ENCODE measurements at regions not wholly inside any gene's neighbourhood (a gene's known extent, or its start where the extent isn't known, plus 50 kb on each side); places are given as distances from the start of the nearest gene placed in this dataset.

GRCh38 chr5:27516437-27516836, 478.1 kb upstream of the CDH9 start:
- no peaks in the 10 kb centered on the region for H3K36me3 ChIP-seq (ENCODE audit: insufficient read depth, low read length)
- BruUV-seq (replicated peaks): no TSS peak
- no peaks in the 10 kb centered on the region for H3K4me1 ChIP-seq (ENCODE audit: insufficient read depth, low read length, poor library complexity, severe bottlenecking)
- intact Hi-C loops (cut with micrococcal nuclease; ENCODE audit: unreplicated experiment): no loop called here
- TF ChIP-seq EZH2phosphoT487 (IDR thresholded peaks at IDR 0.05; ENCODE audit: borderline replicate concordance, low read depth, low read length) (no peak), CTCF (conservative IDR thresholded peaks at IDR 0.05; ENCODE audit: low read length) (no peak)
- CTCF ChIA-PET (ENCODE audit: unreplicated experiment): no interaction called here
- H2AFZ ChIP-seq (ENCODE audit: low read length): no peak overlapping the region
- no peak overlapping the region for H3K4me2 ChIP-seq (ENCODE audit: low read length)
- H3K27ac ChIP-seq (ENCODE audit: low read depth, low read length, poor library complexity, severe bottlenecking): no peak overlapping the region
- no peaks in the 10 kb centered on the region for H3K9me3 ChIP-seq (ENCODE audit: low read length)
- no peaks in the 10 kb centered on the region for H3K9me2 ChIP-seq (ENCODE audit: insufficient read depth, low read length)
- H4K20me1 ChIP-seq (ENCODE audit: insufficient read depth, low read length): no peaks in the 10 kb centered on the region
- H3K4me3 ChIP-seq (ENCODE audit: low read depth, low read length, poor library complexity, severe bottlenecking): no peak overlapping the region
- no peak for DNase-seq (ENCODE audit: low spot score)
- POLR2A ChIA-PET: no interaction called here
- H3K79me2 ChIP-seq (ENCODE audit: insufficient read depth, low read depth, low read length): no peaks in the 10 kb centered on the region

- CTCF ChIA-PET (ENCODE audit: unreplicated experiment): no interaction called here
- H3K4me1 ChIP-seq (ENCODE audit: insufficient read depth, low read length, poor library complexity, severe bottlenecking): no peaks in the 10 kb centered on the region
- H3K9me2 ChIP-seq (ENCODE audit: insufficient read depth, low read length): no peaks in the 10 kb centered on the region
- H4K20me1 ChIP-seq (ENCODE audit: insufficient read depth, low read length): no peaks in the 10 kb centered on the region
- TF ChIP-seq EZH2phosphoT487 (IDR thresholded peaks at IDR 0.05; ENCODE audit: borderline replicate concordance, low read depth, low read length): no peak
- no peak for TF ChIP-seq CTCF (conservative IDR thresholded peaks at IDR 0.05; ENCODE audit: low read length)
- H3K79me2 ChIP-seq (ENCODE audit: insufficient read depth, low read depth, low read length): no peaks in the 10 kb centered on the region
- BruUV-seq (replicated peaks): no TSS peak
- no peak overlapping the region for H2AFZ ChIP-seq (ENCODE audit: low read length)
- H3K27ac ChIP-seq (ENCODE audit: low read depth, low read length, poor library complexity, severe bottlenecking): no peak overlapping the region
- POLR2A ChIA-PET: interaction anchor here (1.0 kb wide), 1 partner anchor 14 kb away, joined by 3 read pairs; no protein-coding TSS in a partner anchor
- intact Hi-C loops (cut with micrococcal nuclease; ENCODE audit: unreplicated experiment): no loop called here
- DNase-seq (ENCODE audit: low spot score): no peak
- no peak overlapping the region for H3K4me3 ChIP-seq (ENCODE audit: low read depth, low read length, poor library complexity, severe bottlenecking)
- H3K36me3 ChIP-seq (ENCODE audit: insufficient read depth, low read length): no peaks in the 10 kb centered on the region
- peaks cover 9% of the 10 kb centered on the region for H3K9me3 ChIP-seq (ENCODE audit: low read length)
- no peak overlapping the region for H3K4me2 ChIP-seq (ENCODE audit: low read length)
Measured at GRCh38 chr5:27511061-27511460, 472.7 kb upstream of the CDH9 start.

GRCh38 chr5:27503813-27504212, 465.4 kb upstream of the CDH9 start:
- intact Hi-C loops (cut with micrococcal nuclease; ENCODE audit: unreplicated experiment): no loop called here
- Histone ChIP-seq H4K20me1 (ENCODE audit: insufficient read depth, low read length) (no peaks in the 10 kb centered on the region), H2AFZ (ENCODE audit: low read length) (no peak overlapping the region), H3K9me3 (ENCODE audit: low read length) (peaks cover 4% of the 10 kb centered on the region; the same call in 1 of the 2 replicates), H3K36me3 (ENCODE audit: insufficient read depth, low read length) (no peaks in the 10 kb centered on the region), H3K27ac (ENCODE audit: low read depth, low read length, poor library complexity, severe bottlenecking) (no peak overlapping the region), H3K4me2 (ENCODE audit: low read length) (no peak overlapping the region), H3K9me2 (ENCODE audit: insufficient read depth, low read length) (no peaks in the 10 kb centered on the region), H3K4me1 (ENCODE audit: insufficient read depth, low read length, poor library complexity, severe bottlenecking) (no peaks in the 10 kb centered on the region), H3K79me2 (ENCODE audit: insufficient read depth, low read depth, low read length) (no peaks in the 10 kb centered on the region), H3K4me3 (ENCODE audit: low read depth, low read length, poor library complexity, severe bottlenecking) (no peak overlapping the region)
- TF ChIP-seq EZH2phosphoT487 (IDR thresholded peaks at IDR 0.05; ENCODE audit: borderline replicate concordance, low read depth, low read length) (no peak), CTCF (conservative IDR thresholded peaks at IDR 0.05; ENCODE audit: low read length) (no peak)
- ChIA-PET CTCF (ENCODE audit: unreplicated experiment) (no interaction called here), POLR2A (no interaction called here)
- no peak for DNase-seq (ENCODE audit: low spot score)
- BruUV-seq (replicated peaks): no TSS peak

All from OCI-LY7 (cell line).